Esophagus (tissue), 2 donors: ENCODE measurements at regions not wholly inside any gene's neighbourhood (a gene's known extent, or its start where the extent isn't known, plus 50 kb on each side); places are given as distances from the start of the nearest gene placed in this dataset.

ENCODE experiments used
- H3K27ac ChIP-seq, 2 donors: one replicate each; pipeline ENCODE4 v1.5.1; 2013; ENCODE audit warnings: low read depth in 2 of 2, mild to moderate bottlenecking in 2 of 2, inconsistent platforms in 1 of 2, low read length in 1 of 2, moderate library complexity in 1 of 2
- H3K27me3 ChIP-seq, 2 donors: one replicate each; pipeline ENCODE4 v1.6.1; 2013; ENCODE audit warnings: low read length in 2 of 2, control low read depth in 1 of 2, mild to moderate bottlenecking in 1 of 2; ENCODE audit not compliant: insufficient read depth in 2 of 2, control insufficient read depth in 1 of 2
- H3K36me3 ChIP-seq, 2 donors: one replicate each; pipeline ENCODE4 v1.6.1; 2013; ENCODE audit warnings: low read length in 1 of 2; ENCODE audit not compliant: control insufficient read depth in 2 of 2, insufficient read depth in 2 of 2
- H3K4me1 ChIP-seq, 2 donors: one replicate each; pipeline ENCODE4 v1.6.1; 2013; ENCODE audit warnings: low read length in 1 of 2; ENCODE audit not compliant: control insufficient read depth in 2 of 2, insufficient read depth in 2 of 2
- H3K4me3 ChIP-seq, 2 donors: one replicate each; pipeline ENCODE4 v1.5.1; 2013; ENCODE audit warnings: low read length in 2 of 2, mild to moderate bottlenecking in 2 of 2, low read depth in 1 of 2, moderate library complexity in 1 of 2
- H3K9me3 ChIP-seq, 2 donors: one replicate each; pipeline ENCODE4 v1.6.1; 2013; ENCODE audit warnings: mild to moderate bottlenecking in 2 of 2, low read depth in 1 of 2, low read length in 1 of 2, moderate library complexity in 1 of 2; ENCODE audit not compliant: control insufficient read depth in 2 of 2, insufficient read depth in 1 of 2
- WGBS, 2 donors: extraction: QIAGEN DNeasy Blood & Tissue Kit; methylation state at CpG; one replicate each; pipeline ENCODE4 v1.1.7; 2013; 5-methylcytosine and 5-hydroxymethylcytosine counted together
- donor health status: healthy with polysubstance abuse.
- donor health status: Bipolar disorder and iron deficiency.

DNA sequence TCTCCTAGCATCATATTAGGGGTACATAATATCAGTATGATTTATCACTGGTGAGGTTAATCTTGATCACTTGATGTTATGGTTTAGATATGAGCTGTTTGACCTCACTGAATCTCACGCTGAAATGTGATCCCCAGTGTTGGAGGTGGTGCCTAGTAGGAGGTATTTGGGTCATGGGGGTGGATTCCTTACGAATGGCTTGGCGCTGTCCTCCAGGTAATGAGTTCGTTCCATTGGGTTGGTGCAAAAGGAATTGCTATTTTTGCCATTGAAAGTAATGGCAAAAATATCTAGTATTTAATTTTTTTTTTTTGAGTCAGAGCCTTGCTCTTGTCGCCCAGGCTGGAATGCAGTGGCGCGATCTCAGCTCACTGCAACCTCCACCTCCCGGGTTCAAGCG, 326.3 kb downstream of the AASDHPPT start:
- no peaks in the 10 kb centered on the region for H3K36me3 ChIP-seq
- H3K27ac ChIP-seq: no peak overlapping the region
- H3K4me3 ChIP-seq: no peak overlapping the region
- H3K9me3 ChIP-seq: no peaks in the 10 kb centered on the region
- WGBS, 2 donors: 94% methylated on average over 8 to 9 of the region's 9 CpGs
- no peaks in the 10 kb centered on the region for H3K4me1 ChIP-seq
- no peaks in the 10 kb centered on the region for H3K27me3 ChIP-seq

DNA sequence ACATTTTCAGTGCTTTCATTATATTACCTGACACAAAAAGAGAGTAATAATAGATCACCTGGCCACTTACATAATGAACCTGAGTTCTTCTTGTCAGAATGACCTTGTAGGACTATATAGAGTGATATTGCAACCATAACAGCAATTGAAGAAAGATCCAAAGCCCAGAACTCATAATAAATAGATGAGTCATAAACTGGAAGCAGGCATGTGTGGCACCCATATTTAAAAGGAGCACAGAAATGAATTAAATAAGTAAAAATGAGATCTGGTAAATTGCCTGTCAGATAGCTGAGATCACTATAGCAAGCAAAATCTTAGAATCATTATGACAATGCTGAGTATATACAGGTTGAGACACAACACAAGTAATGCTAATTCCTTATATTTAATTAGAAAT, 331.8 kb downstream of the AASDHPPT start:
- Histone ChIP-seq H3K27ac (no peak overlapping the region), H3K9me3 (no peaks in the 10 kb centered on the region), H3K4me3 (no peak overlapping the region), H3K4me1 (no peaks in the 10 kb centered on the region), H3K36me3 (no peaks in the 10 kb centered on the region), H3K27me3 (no peaks in the 10 kb centered on the region)

- H3K27ac ChIP-seq: no peak overlapping the region
- no peaks in the 10 kb centered on the region for H3K9me3 ChIP-seq
- no peaks in the 10 kb centered on the region for H3K27me3 ChIP-seq
- WGBS, 2 donors: 82 to 83% methylated on average over 2 of the region's 2 CpGs
- H3K4me3 ChIP-seq: no peak overlapping the region
- H3K36me3 ChIP-seq: no peaks in the 10 kb centered on the region
- H3K4me1 ChIP-seq: no peaks in the 10 kb centered on the region
Measured at GRCh38 chr11:106409671-106410070, 332.2 kb downstream of the AASDHPPT start.

DNA sequence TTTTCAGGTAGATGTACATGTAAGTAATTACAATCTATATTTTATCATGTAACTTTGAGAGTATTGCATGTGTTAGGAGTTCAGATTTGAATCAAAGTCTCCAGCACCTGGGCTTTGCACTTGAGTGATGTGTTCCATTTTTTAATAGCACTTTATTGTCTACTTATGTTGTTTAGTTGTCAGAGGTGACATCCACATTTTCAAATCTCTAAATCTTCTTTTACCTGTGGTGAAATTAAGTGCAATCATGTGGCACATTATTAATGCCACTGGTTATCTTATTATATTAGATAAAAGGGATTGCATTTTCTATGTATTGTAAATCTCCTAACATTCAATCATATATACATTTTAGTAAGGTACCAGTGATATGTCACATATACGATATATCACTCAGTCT, 333.4 kb downstream of the AASDHPPT start:
- no peak overlapping the region for H3K4me3 ChIP-seq
- H3K27ac ChIP-seq: no peak overlapping the region
- no peaks in the 10 kb centered on the region for H3K36me3 ChIP-seq
- no peaks in the 10 kb centered on the region for H3K9me3 ChIP-seq
- no peaks in the 10 kb centered on the region for H3K4me1 ChIP-seq
- WGBS, 2 donors: 91 to 98% methylated on average over 1 of the region's 1 CpG
- no peaks in the 10 kb centered on the region for H3K27me3 ChIP-seq

DNA sequence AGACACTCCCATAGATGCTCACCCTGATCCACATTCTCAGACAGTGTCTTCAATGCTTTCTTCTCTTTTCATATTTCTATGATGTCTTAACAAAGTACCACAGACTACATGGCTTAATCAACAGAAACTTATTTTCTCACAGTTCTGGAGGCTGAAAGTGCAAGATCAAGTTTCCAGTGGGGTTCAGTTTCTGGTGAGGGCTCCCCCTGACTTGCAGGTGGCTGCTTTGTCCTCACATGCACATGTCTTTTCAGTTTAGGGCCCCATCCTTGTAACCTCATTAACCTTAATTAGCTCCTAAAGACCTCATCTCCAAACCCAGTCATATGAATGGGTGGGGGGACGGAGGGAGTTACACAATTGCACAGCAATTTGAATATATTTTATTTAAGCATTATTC, 335.8 kb downstream of the AASDHPPT start:
- Histone ChIP-seq H3K36me3 (no peaks in the 10 kb centered on the region), H3K9me3 (no peaks in the 10 kb centered on the region), H3K4me3 (no peak overlapping the region), H3K27me3 (no peaks in the 10 kb centered on the region), H3K27ac (no peak overlapping the region), H3K4me1 (no peaks in the 10 kb centered on the region)
- WGBS, 2 donors: 81 to 93% methylated on average over 1 of the region's 1 CpG

DNA sequence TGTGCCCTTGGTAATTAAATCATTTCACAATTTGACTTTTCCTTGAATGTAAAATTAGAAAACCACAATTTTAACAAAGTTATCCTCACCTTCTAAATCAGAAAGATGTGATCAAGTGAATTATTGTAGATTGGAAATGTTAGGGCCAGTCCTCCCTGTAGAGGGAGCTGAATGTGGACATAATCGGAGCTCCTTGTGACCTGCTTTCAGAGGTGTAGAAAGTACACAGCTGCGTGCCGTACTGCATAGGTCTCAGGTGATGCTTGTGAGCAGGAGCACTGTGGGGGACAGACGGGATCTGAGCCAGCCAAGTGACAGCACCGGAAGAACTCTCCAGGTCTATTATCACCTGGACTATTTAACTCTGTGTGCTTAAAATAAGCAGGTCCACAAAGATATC, 338.0 kb downstream of the AASDHPPT start:
- WGBS, 2 donors: 65 to 70% methylated on average over 5 of the region's 5 CpGs
- no peak overlapping the region for H3K27ac ChIP-seq
- no peaks in the 10 kb centered on the region for H3K27me3 ChIP-seq
- no peaks in the 10 kb centered on the region for H3K4me1 ChIP-seq
- no peak overlapping the region for H3K4me3 ChIP-seq
- no peaks in the 10 kb centered on the region for H3K36me3 ChIP-seq
- H3K9me3 ChIP-seq: no peaks in the 10 kb centered on the region

DNA sequence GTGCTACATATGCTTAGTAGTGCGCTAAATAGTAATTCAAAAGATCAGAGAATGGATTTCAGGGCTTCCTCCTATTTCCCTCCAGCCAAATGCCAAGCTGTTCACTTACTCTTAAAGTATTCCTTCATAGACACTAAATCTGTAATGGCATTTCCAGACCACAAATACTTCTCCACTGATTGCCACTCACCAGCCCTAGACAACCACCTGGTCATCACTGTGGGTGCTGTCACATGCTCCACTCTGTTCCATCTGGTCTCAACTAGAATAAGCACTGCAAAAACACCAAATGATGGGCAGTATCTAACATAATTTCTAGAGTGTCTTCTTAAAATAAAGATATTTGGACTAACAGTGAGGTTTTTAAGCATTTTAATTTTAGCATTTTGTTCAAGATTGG, 341.3 kb downstream of the AASDHPPT start:
- H3K36me3 ChIP-seq: no peaks in the 10 kb centered on the region
- no peak overlapping the region for H3K4me3 ChIP-seq
- 93 to 95% methylated on average over 1 of the region's 1 CpG for WGBS, 2 donors
- H3K27me3 ChIP-seq: no peaks in the 10 kb centered on the region
- H3K4me1 ChIP-seq: no peaks in the 10 kb centered on the region
- no peak overlapping the region for H3K27ac ChIP-seq
- no peaks in the 10 kb centered on the region for H3K9me3 ChIP-seq

DNA sequence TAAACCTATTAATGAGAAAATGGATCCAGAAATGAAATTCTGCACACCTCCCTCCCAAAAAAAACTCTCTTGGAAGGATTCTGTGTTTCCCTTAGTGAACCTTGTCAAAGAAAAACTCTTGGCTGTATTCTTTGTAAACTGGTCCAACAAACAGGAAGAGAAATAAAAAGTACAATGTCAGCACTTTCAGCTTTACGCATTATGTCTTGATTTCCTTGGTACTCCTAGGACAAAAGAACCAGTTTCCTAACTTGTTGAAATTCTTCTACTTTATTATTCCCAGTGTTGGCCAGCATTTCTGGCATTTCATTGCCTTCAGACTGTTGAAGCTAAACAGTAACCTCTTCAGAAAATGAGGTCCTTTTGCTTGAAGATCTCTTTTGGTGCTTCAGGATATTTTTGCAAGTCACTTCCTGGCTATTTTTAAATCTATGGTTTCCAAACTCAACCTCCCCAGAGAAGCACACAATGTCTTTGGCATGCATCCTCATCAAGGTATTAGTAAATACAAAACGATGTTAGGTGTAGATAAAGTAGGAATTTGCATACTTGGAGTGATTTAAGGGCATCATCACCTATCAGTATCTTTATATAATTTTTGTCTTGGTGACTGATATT, 342.7 kb downstream of the AASDHPPT start:
- no peaks in the 10 kb centered on the region for H3K4me1 ChIP-seq
- H3K27ac ChIP-seq: no peak overlapping the region
- H3K4me3 ChIP-seq: no peak overlapping the region
- WGBS, 2 donors: 58% methylated on average over 2 of the region's 2 CpGs
- H3K9me3 ChIP-seq: no peaks in the 10 kb centered on the region
- no peaks in the 10 kb centered on the region for H3K27me3 ChIP-seq
- no peaks in the 10 kb centered on the region for H3K36me3 ChIP-seq

- Histone ChIP-seq H3K4me3 (no peak overlapping the region), H3K27me3 (no peaks in the 10 kb centered on the region), H3K4me1 (no peaks in the 10 kb centered on the region), H3K27ac (no peak overlapping the region), H3K9me3 (no peaks in the 10 kb centered on the region), H3K36me3 (no peaks in the 10 kb centered on the region)
Measured at GRCh38 chr11:106420686-106421085, 343.2 kb downstream of the AASDHPPT start.

DNA sequence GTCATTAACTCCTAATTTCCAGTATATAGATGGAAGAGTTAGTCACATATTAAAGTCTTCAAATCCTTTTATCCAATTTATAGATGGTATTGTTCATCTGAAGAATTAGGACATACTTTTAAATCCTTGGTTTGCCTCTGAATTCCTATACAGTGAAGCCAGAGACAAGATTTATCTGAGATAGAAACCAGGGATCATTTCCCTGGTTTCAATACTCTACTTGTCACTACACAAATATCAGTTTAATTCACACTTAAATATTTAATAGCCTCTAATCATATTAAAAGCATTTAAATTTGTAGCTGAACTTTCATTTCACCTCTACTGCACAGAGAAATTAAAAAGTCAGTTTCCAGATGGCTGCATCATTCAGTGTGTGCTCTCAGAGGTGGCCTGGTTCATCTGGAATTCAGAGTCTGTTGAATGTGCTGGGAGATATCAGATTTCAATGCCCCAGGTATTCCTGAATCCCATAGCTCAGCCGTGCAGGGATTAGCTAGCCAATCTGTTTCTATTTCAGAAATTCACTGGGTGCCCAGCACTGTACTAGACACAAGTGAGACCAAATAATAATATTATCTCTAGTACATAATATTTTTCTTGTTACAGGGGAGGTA, 344.3 kb downstream of the AASDHPPT start:
- 21 to 50% methylated on average over 1 of the region's 1 CpG for WGBS, 2 donors
- Histone ChIP-seq H3K4me3 (no peak overlapping the region), H3K36me3 (no peaks in the 10 kb centered on the region), H3K27me3 (no peaks in the 10 kb centered on the region), H3K27ac (no peak overlapping the region), H3K4me1 (no peaks in the 10 kb centered on the region), H3K9me3 (no peaks in the 10 kb centered on the region)
